Type B pancreatic cell (in vitro differentiated cells): ENCODE measurements at regions not wholly inside any gene's neighbourhood (a gene's known extent, or its start where the extent isn't known, plus 50 kb on each side); places are given as distances from the start of the nearest gene placed in this dataset.

Source experiments
- DNase-seq: peaks from one replicate; pipeline ENCODE4 v3.0.0; 2021; ENCODE audit warnings: mixed read lengths; ENCODE audit not compliant: unreplicated experiment; ENCODE audit errors: extremely low spot score
- H3K27ac Mint-ChIP-seq: 2 replicates; pipeline ENCODE4 v1.8.0; 2021; ENCODE audit warnings: mild to moderate bottlenecking, mixed read lengths
- H3K27me3 Mint-ChIP-seq: 2 replicates; pipeline ENCODE4 v1.8.0; 2021; ENCODE audit warnings: mixed read lengths
- H3K36me3 Mint-ChIP-seq: 2 replicates; pipeline ENCODE4 v1.8.0; 2021; ENCODE audit warnings: mixed read lengths
- H3K4me1 Mint-ChIP-seq: one replicate; pipeline ENCODE4 v1.8.0; 2021; ENCODE audit warnings: mixed read lengths; ENCODE audit not compliant: unreplicated experiment
- H3K4me3 Mint-ChIP-seq: 2 replicates; pipeline ENCODE4 v1.8.0; 2021; ENCODE audit warnings: mild to moderate bottlenecking, mixed read lengths
- H3K9me3 Mint-ChIP-seq: 2 replicates; pipeline ENCODE4 v1.8.0; 2021; ENCODE audit warnings: mixed read lengths
- CTCF ChIP-seq: fragments of 200-600 bp; sonication (generic); conservative IDR thresholded peaks from 2 replicates; pipeline ENCODE4 v1.5.0; 2021; ENCODE audit warnings: antibody characterized with exemption, mild to moderate bottlenecking

- H3K9me3 Mint-ChIP-seq: no peaks in the 10 kb centered on the region
- H3K27me3 Mint-ChIP-seq: peaks cover 8% of the 10 kb centered on the region
- TF ChIP-seq CTCF: no peak
- no peak overlapping the region for H3K4me3 Mint-ChIP-seq
- DNase-seq: no peak
- no peak overlapping the region for H3K27ac Mint-ChIP-seq
- H3K4me1 Mint-ChIP-seq: no peaks in the 10 kb centered on the region
- no peaks in the 10 kb centered on the region for H3K36me3 Mint-ChIP-seq
Measured at GRCh38 chr16:13314633-13315032, 413.2 kb downstream of the SHISA9 start.

GRCh38 chr16:13315642-13316427 lies 414.4 kb downstream of the SHISA9 start:
- no peak for DNase-seq
- H3K36me3 Mint-ChIP-seq: no peaks in the 10 kb centered on the region
- peaks cover 8% of the 10 kb centered on the region for H3K27me3 Mint-ChIP-seq
- no peaks in the 10 kb centered on the region for H3K4me1 Mint-ChIP-seq
- no peak overlapping the region for H3K4me3 Mint-ChIP-seq
- H3K9me3 Mint-ChIP-seq: no peaks in the 10 kb centered on the region
- no peak overlapping the region for H3K27ac Mint-ChIP-seq
- no peak for TF ChIP-seq CTCF

- H3K27me3 Mint-ChIP-seq: peaks cover 10% of the 10 kb centered on the region
- peaks cover 6% of the 10 kb centered on the region for H3K4me1 Mint-ChIP-seq
- no peak for TF ChIP-seq CTCF
- peaks cover 5% of the 10 kb centered on the region for H3K9me3 Mint-ChIP-seq
- DNase-seq: no peak
- no peak overlapping the region for H3K27ac Mint-ChIP-seq
- no peak overlapping the region for H3K4me3 Mint-ChIP-seq
- H3K36me3 Mint-ChIP-seq: peaks cover 5% of the 10 kb centered on the region
Measured at GRCh38 chr16:13322336-13322735, 420.9 kb downstream of the SHISA9 start.

GRCh38 chr16:13324851-13325250 lies 423.5 kb downstream of the SHISA9 start:
- peaks cover 5% of the 10 kb centered on the region for H3K27me3 Mint-ChIP-seq
- peaks cover 5% of the 10 kb centered on the region for H3K9me3 Mint-ChIP-seq
- TF ChIP-seq CTCF: no peak
- H3K27ac Mint-ChIP-seq: no peak overlapping the region
- no peak for DNase-seq
- H3K4me1 Mint-ChIP-seq: peaks cover 10% of the 10 kb centered on the region
- no peak overlapping the region for H3K4me3 Mint-ChIP-seq
- peaks cover 5% of the 10 kb centered on the region for H3K36me3 Mint-ChIP-seq

GRCh38 chr16:13325396-13325795 lies 424.0 kb downstream of the SHISA9 start:
- no peak for DNase-seq
- peaks cover 10% of the 10 kb centered on the region for H3K4me1 Mint-ChIP-seq
- peak overlapping the region; percentile 47 for H3K27ac Mint-ChIP-seq
- H3K4me3 Mint-ChIP-seq: peak overlapping the region; percentile 6
- peaks cover 5% of the 10 kb centered on the region for H3K36me3 Mint-ChIP-seq
- H3K27me3 Mint-ChIP-seq: peaks cover 5% of the 10 kb centered on the region
- no peak for TF ChIP-seq CTCF
- H3K9me3 Mint-ChIP-seq: peaks cover 5% of the 10 kb centered on the region
